AG04450 (cell line): ENCODE measurements at regions not wholly inside any gene's neighbourhood (a gene's known extent, or its start where the extent isn't known, plus 50 kb on each side); places are given as distances from the start of the nearest gene placed in this dataset.

Source experiments
- CTCF ChIA-PET: fragments of 300-600, 350-600 bp; formaldehyde crosslinking; extraction: SDS; loops from one replicate; lab custom pipeline; 2022; ENCODE audit warnings: antibody characterized with exemption, inconsistent platforms; lab: Charles Lee
- POLR2A ChIA-PET: fragments of 350-600 bp; formaldehyde crosslinking; extraction: SDS; loops from one replicate; lab custom pipeline; 2021; ENCODE audit warnings: antibody characterized with exemption, inconsistent platforms; lab: Yijun Ruan, JAX
- DNase-seq: peaks from one replicate; pipeline ENCODE4 v3.0.0-alpha.2; 2011; ENCODE audit warnings: low read depth, low spot score
- H3K27ac ChIP-seq: one replicate; pipeline ENCODE4 v1.5.1; 2012; ENCODE audit warnings: low read depth, low read length, control low read depth
- H3K27me3 ChIP-seq: one replicate; pipeline ENCODE4 v1.6.0; 2012; ENCODE audit warnings: low read length; ENCODE audit not compliant: control insufficient read depth, insufficient read depth
- H3K4me3 ChIP-seq: 2 replicates; pipeline ENCODE4 v1.5.1; 2011; ENCODE audit warnings: mild to moderate bottlenecking, low read depth, low read length, control low read depth
- H3K9me3 ChIP-seq: 2 replicates; pipeline ENCODE4 v1.5.1; 2012; ENCODE audit warnings: low read length; ENCODE audit not compliant: control insufficient read depth, insufficient read depth
- TF ChIP-seq, protein P1 (sequence below): IDR thresholded peaks from 2 replicates; pipeline ENCODE4 v1.5.1; 2011; ENCODE audit warnings: low read depth, low read length, control low read depth, inconsistent platforms

DNA sequence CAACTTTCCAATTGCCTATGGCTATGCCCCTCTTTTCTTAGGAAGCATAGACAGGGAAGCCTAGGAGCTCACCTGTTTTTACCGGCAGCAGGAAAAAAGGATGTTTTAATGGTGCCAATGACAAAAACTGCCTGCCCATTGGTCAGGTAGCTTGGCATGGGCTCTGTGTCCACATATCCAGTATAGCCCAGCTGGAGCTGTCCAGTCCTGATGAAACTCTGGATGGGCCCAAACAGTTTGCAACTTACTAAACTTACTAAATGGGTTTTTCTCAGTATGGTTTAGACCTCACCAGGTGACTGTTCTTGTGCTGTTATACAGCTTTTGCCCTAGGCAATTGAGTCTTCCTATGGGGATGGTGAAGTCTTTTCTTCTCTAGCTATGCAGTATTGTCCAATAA lies 711.2 kb downstream of the AMY1C start:
- DNase-seq: no peak
- no peak overlapping the region for H3K27ac ChIP-seq
- TF ChIP-seq, protein P1, sequence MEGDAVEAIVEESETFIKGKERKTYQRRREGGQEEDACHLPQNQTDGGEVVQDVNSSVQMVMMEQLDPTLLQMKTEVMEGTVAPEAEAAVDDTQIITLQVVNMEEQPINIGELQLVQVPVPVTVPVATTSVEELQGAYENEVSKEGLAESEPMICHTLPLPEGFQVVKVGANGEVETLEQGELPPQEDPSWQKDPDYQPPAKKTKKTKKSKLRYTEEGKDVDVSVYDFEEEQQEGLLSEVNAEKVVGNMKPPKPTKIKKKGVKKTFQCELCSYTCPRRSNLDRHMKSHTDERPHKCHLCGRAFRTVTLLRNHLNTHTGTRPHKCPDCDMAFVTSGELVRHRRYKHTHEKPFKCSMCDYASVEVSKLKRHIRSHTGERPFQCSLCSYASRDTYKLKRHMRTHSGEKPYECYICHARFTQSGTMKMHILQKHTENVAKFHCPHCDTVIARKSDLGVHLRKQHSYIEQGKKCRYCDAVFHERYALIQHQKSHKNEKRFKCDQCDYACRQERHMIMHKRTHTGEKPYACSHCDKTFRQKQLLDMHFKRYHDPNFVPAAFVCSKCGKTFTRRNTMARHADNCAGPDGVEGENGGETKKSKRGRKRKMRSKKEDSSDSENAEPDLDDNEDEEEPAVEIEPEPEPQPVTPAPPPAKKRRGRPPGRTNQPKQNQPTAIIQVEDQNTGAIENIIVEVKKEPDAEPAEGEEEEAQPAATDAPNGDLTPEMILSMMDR: no peak
- CTCF ChIA-PET: no interaction called here
- POLR2A ChIA-PET: no interaction called here
- H3K9me3 ChIP-seq: peaks cover 32% of the 10 kb centered on the region; the same call in 1 of the 2 replicates
- no peak overlapping the region for H3K4me3 ChIP-seq
- H3K27me3 ChIP-seq: no peaks in the 10 kb centered on the region

DNA sequence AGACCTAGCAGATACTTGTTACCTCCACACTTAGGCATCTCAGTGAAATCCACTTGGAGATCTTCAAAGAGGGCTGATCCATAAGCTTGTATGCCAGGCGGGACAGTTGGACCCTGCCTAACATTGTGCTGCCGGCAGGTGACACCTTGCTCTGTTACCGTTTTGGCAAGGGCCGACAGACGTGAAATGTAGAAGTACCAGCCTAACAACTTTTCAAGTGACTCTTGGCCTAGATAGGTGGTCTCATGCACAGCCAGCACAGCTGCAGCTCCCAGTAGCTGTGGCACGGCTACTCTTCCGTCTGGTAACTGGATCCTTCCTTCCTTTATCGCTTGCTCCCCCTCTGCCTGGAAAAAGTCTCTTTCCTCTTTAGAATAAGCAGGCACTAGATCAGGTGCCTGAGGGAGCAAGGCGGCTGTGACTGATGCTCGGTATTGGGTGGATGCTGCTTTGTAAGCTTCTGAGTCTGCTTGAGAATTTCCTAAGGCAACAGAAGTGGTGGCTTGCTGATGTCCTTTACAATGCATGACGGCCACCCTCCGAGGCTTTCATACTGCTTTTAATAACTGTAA lies 713.5 kb downstream of the AMY1C start:
- Histone ChIP-seq H3K9me3 (peaks cover 49% of the 10 kb centered on the region; the same call in 1 of the 2 replicates), H3K4me3 (no peak overlapping the region), H3K27ac (no peak overlapping the region), H3K27me3 (no peaks in the 10 kb centered on the region)
- DNase-seq: no peak
- TF ChIP-seq, protein P1: no peak
- ChIA-PET POLR2A (no interaction called here), CTCF (no interaction called here)

DNA sequence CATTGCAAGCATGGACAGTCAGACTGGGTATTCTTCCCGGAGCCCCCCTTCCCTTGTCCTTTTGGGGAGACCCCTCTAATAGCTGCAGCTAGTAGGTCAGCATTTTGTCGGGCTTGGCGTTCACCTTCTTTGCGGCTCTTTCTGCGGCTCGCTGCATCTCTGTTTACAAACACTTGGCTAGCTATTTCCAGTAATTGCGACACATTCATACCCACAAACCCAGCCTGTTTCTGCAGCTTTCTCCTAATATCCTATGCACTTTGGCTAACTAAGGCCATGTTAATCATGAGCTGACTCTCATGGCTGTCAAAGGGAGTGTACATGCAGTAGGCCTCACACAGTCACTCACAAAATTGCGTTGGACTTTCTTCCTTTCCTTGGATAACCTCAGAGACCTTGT lies 716.4 kb downstream of the AMY1C start:
- Histone ChIP-seq H3K27me3 (no peaks in the 10 kb centered on the region), H3K4me3 (no peak overlapping the region), H3K27ac (no peak overlapping the region), H3K9me3 (peaks cover 44% of the 10 kb centered on the region; the same call in 1 of the 2 replicates)
- CTCF ChIA-PET: no interaction called here
- TF ChIP-seq, protein P1: no peak
- no peak for DNase-seq
- POLR2A ChIA-PET: no interaction called here

DNA sequence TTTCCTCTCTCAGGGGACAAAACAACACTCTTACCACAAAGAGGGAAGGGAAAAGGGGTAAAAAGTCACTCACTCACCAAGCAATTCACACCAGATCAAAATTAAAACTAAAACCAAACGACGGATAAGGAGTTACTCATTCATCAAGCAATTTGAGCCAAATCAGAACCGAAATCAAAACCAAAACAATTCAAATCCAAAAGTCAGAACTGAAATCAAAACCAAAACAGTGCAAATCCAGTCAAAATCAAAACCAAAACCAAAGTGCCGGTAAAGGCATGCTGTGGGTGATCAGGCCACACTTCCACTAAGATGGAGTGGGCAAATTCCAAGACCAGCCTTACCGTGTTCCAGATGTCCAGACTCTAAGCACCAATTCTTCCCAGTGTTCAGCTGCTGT lies 717.9 kb downstream of the AMY1C start:
- ChIA-PET POLR2A (no interaction called here), CTCF (no interaction called here)
- no peak overlapping the region for H3K27ac ChIP-seq
- no peak overlapping the region for H3K4me3 ChIP-seq
- peaks cover 41% of the 10 kb centered on the region; the same call in 1 of the 2 replicates for H3K9me3 ChIP-seq
- TF ChIP-seq, protein P1: no peak
- no peaks in the 10 kb centered on the region for H3K27me3 ChIP-seq
- no peak for DNase-seq

DNA sequence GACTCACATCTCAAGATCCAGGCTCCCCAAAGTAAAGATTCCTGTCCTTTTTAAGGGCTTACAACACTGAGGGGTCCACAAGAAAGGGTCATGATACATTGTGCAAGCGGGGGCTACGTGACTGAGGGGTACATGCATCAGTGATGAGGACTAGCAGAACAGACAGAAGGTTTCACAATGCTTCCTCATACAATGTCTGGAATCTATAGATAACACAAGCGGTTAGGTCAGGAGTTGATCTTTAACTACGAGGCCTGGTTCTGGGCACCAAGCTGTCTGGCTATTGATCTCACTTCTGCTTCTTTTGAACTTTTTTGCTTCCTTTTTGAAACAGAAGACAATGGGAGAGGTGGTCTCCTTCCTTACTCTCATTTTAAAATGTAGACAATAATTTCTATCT lies 718.6 kb downstream of the AMY1C start:
- ChIA-PET POLR2A (no interaction called here), CTCF (no interaction called here)
- Histone ChIP-seq H3K27ac (no peak overlapping the region), H3K27me3 (no peaks in the 10 kb centered on the region), H3K9me3 (peaks cover 38% of the 10 kb centered on the region; the same call in 1 of the 2 replicates), H3K4me3 (no peak overlapping the region)
- TF ChIP-seq, protein P1: no peak
- no peak for DNase-seq
